ENCODE measurements at regions not wholly inside any gene's neighbourhood (a gene's known extent, or its start where the extent isn't known, plus 50 kb on each side); places are given as distances from the start of the nearest gene placed in this dataset.
A peak's percentile ranks its signal among the peaks of the same experiment; 100 is the strongest.
"Not testable (repeated sequence)": the region's sequence is repeated elsewhere in the genome, so short reads cannot be mapped to it uniquely, and the experiment has no call there.

DNA sequence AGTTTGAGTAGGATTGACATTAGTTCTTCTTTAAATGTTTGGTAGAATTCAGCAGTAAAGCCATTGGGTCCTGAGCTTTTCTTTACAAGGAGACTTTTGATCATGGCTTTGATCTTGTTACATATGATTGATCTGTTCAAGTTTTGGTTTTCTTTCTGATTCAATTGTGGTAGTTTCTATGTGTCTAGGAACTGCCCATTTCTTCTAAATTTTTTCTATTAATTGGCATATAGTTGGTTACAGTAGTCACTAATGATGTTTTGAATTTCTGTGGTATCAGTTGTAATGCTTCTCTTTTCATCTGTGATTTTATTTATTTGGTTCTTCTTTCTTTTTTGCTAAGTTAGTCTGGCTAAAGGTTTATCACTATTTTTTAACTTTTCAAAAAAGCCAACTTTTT, 73.3 kb upstream of the DLGAP1 start:
- Histone ChIP-seq H2BK15ac (ENCODE audit: low read length) (no peak overlapping the region), H2AFZ (ENCODE audit: low read length) (no peak overlapping the region), H3K23ac (ENCODE audit: low read depth, low read length, poor library complexity) (no peak overlapping the region), H2AK5ac (ENCODE audit: low read depth, low read length) (no peak overlapping the region), H2BK12ac (ENCODE audit: low read length) (no peak overlapping the region), H3K4me1 (ENCODE audit: control insufficient read depth in 2 of 2, insufficient read depth in 1 of 2, low read depth in 1 of 2, low read length in 2 of 2) (no peaks in the 10 kb centered on the region), H3K36me3 (replicated peaks in 1 of 2; ENCODE audit: control insufficient read depth in 2 of 2, insufficient read depth in 2 of 2, low read length in 2 of 2) (no peaks in the 10 kb centered on the region), H4K8ac (ENCODE audit: low read depth, low read length) (no peak overlapping the region), H3K9ac (ENCODE audit: low read depth, low read length, poor library complexity) (no peak overlapping the region), H3K9me3 (replicated peaks in 1 of 2; ENCODE audit: control insufficient read depth in 2 of 2, insufficient read depth in 1 of 2, low read depth in 1 of 2, low read length in 2 of 2) (peaks cover 0 to 4% of the 10 kb centered on the region in 2 donors), H2BK5ac (ENCODE audit: low read length) (no peak overlapping the region), H3K4me2 (ENCODE audit: insufficient read depth, low read length, poor library complexity, severe bottlenecking) (no peak overlapping the region), H3K14ac (ENCODE audit: low read length) (no peak overlapping the region), H3K27ac (replicated peaks; ENCODE audit: low read length) (no peak overlapping the region), H3K4ac (ENCODE audit: low read length) (no peak overlapping the region), H3K79me1 (ENCODE audit: low read depth, low read length) (no peaks in the 10 kb centered on the region), H4K91ac (ENCODE audit: low read depth, low read length, poor library complexity) (no peak overlapping the region), H3K18ac (ENCODE audit: low read length) (no peak overlapping the region), H2BK120ac (ENCODE audit: low read depth, low read length) (no peak overlapping the region), H3K4me3 (ENCODE audit: low read length in 2 of 2) (no peak overlapping the region), H3K27me3 (ENCODE audit: control insufficient read depth in 3 of 3, insufficient read depth in 3 of 3, low read depth in 1 of 3, low read length in 3 of 3) (no peaks in the 10 kb centered on the region)
- DNase-seq (ENCODE audit: low spot score) = no peak

DNA sequence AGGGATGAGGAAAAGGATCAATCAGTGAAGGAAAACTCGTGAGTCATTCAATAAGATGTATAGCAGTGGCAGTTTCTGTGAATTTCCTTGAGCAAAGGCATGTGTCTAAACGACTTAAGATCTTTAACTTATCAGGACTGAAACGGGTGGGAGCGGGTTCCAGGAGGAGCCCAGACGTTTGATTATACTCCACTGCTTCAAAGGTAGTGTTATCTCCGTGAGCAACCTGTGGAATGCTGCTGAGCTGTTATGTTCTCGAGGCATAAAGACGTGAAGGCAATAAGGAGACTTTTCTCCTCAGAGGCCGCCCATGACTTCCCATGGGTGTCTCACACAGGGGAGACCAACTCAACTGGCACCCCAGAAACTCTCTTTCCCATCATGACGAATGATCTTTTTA, 72.7 kb upstream of the DLGAP1 start:
- H3K36me3 ChIP-seq (replicated peaks in 1 of 2; ENCODE audit: control insufficient read depth in 2 of 2, insufficient read depth in 2 of 2, low read length in 2 of 2); H2BK5ac ChIP-seq (ENCODE audit: low read length); H3K9me3 ChIP-seq (replicated peaks in 1 of 2; ENCODE audit: control insufficient read depth in 2 of 2, insufficient read depth in 1 of 2, low read depth in 1 of 2, low read length in 2 of 2); H3K18ac ChIP-seq (ENCODE audit: low read length); H3K23ac ChIP-seq (ENCODE audit: low read depth, low read length, poor library complexity); H3K9ac ChIP-seq (ENCODE audit: low read depth, low read length, poor library complexity); H2AK5ac ChIP-seq (ENCODE audit: low read depth, low read length); H2BK120ac ChIP-seq (ENCODE audit: low read depth, low read length); H3K27ac ChIP-seq (replicated peaks; ENCODE audit: low read length); DNase-seq (ENCODE audit: low spot score); H4K8ac ChIP-seq (ENCODE audit: low read depth, low read length); H2BK15ac ChIP-seq (ENCODE audit: low read length); H2BK12ac ChIP-seq (ENCODE audit: low read length); H3K4me2 ChIP-seq (ENCODE audit: insufficient read depth, low read length, poor library complexity, severe bottlenecking); H3K79me1 ChIP-seq (ENCODE audit: low read depth, low read length); H3K4me3 ChIP-seq (ENCODE audit: low read length in 2 of 2); H3K14ac ChIP-seq (ENCODE audit: low read length); H3K4ac ChIP-seq (ENCODE audit: low read length); H3K27me3 ChIP-seq (ENCODE audit: control insufficient read depth in 3 of 3, insufficient read depth in 3 of 3, low read depth in 1 of 3, low read length in 3 of 3); H4K91ac ChIP-seq (ENCODE audit: low read depth, low read length, poor library complexity); H3K4me1 ChIP-seq (ENCODE audit: control insufficient read depth in 2 of 2, insufficient read depth in 1 of 2, low read depth in 1 of 2, low read length in 2 of 2): not testable (repeated sequence)
- peak overlapping the region; percentile 17 for H2AFZ ChIP-seq (ENCODE audit: low read length)
- WGBS, 2 donors (ENCODE audit: extremely low coverage in 2 of 2, insufficient read length in 2 of 2, insufficient replicate concordance in 1 of 2) = no CpG with 5 or more reads among the region's 10 CpGs

- Histone ChIP-seq H3K36me3 (replicated peaks in 1 of 2; ENCODE audit: control insufficient read depth in 2 of 2, insufficient read depth in 2 of 2, low read length in 2 of 2) (no peaks in the 10 kb centered on the region), H2BK5ac (ENCODE audit: low read length) (no peak overlapping the region), H2AFZ (ENCODE audit: low read length) (no peak overlapping the region), H3K4ac (ENCODE audit: low read length) (no peak overlapping the region), H3K9ac (ENCODE audit: low read depth, low read length, poor library complexity) (no peak overlapping the region), H3K18ac (ENCODE audit: low read length) (no peak overlapping the region), H3K27me3 (ENCODE audit: control insufficient read depth in 3 of 3, insufficient read depth in 3 of 3, low read depth in 1 of 3, low read length in 3 of 3) (no peaks in the 10 kb centered on the region), H2AK5ac (ENCODE audit: low read depth, low read length) (no peak overlapping the region), H4K91ac (ENCODE audit: low read depth, low read length, poor library complexity) (no peak overlapping the region), H3K79me1 (ENCODE audit: low read depth, low read length) (no peaks in the 10 kb centered on the region), H4K8ac (ENCODE audit: low read depth, low read length) (no peak overlapping the region), H3K4me2 (ENCODE audit: insufficient read depth, low read length, poor library complexity, severe bottlenecking) (no peak overlapping the region), H3K27ac (replicated peaks; ENCODE audit: low read length) (no peak overlapping the region), H2BK120ac (ENCODE audit: low read depth, low read length) (no peak overlapping the region), H3K9me3 (replicated peaks in 1 of 2; ENCODE audit: control insufficient read depth in 2 of 2, insufficient read depth in 1 of 2, low read depth in 1 of 2, low read length in 2 of 2) (no peaks in the 10 kb centered on the region), H3K4me1 (ENCODE audit: control insufficient read depth in 2 of 2, insufficient read depth in 1 of 2, low read depth in 1 of 2, low read length in 2 of 2) (no peaks in the 10 kb centered on the region), H3K23ac (ENCODE audit: low read depth, low read length, poor library complexity) (no peak overlapping the region), H3K4me3 (ENCODE audit: low read length in 2 of 2) (no peak overlapping the region), H2BK12ac (ENCODE audit: low read length) (no peak overlapping the region), H3K14ac (ENCODE audit: low read length) (no peak overlapping the region), H2BK15ac (ENCODE audit: low read length) (no peak overlapping the region)
- no CpG with 5 or more reads among the region's 4 CpGs for WGBS, 2 donors (ENCODE audit: extremely low coverage in 2 of 2, insufficient read length in 2 of 2, insufficient replicate concordance in 1 of 2)
- DNase-seq (ENCODE audit: low spot score) = no peak
Measured at GRCh38 chr18:4524096-4524495, 69.0 kb upstream of the DLGAP1 start.

DNA sequence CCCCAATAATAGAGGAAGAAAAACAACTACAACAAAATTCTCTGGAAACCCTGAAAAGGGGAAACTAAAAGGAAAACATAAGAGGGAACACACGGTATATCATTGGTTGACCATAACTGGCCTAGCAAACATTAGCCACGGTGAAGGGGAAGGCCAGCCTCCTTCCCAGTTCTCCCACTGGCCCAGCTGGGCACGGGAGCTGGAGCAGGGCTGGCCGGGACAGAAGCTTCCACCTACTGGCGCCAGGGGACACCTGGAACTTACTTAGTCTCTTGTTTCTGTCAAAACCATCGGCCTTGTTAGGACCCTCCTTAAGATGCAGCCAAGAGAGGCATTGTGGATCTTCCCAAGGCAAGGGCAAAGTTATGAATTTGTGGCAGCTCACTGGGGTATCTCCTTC, 56.1 kb upstream of the DLGAP1 start:
- H3K9ac ChIP-seq (ENCODE audit: low read depth, low read length, poor library complexity) = no peak overlapping the region
- H3K14ac ChIP-seq (ENCODE audit: low read length) = no peak overlapping the region
- no peak overlapping the region for H2BK120ac ChIP-seq (ENCODE audit: low read depth, low read length)
- H4K91ac ChIP-seq (ENCODE audit: low read depth, low read length, poor library complexity) = no peak overlapping the region
- no peak overlapping the region for H2BK12ac ChIP-seq (ENCODE audit: low read length)
- no peak overlapping the region for H3K4me2 ChIP-seq (ENCODE audit: insufficient read depth, low read length, poor library complexity, severe bottlenecking)
- H3K27me3 ChIP-seq (ENCODE audit: control insufficient read depth in 3 of 3, insufficient read depth in 3 of 3, low read depth in 1 of 3, low read length in 3 of 3) = peaks cover 0 to 3% (median 0%) of the 10 kb centered on the region in 3 experiments
- H3K23ac ChIP-seq (ENCODE audit: low read depth, low read length, poor library complexity) = no peak overlapping the region
- no peak overlapping the region for H3K27ac ChIP-seq (replicated peaks; ENCODE audit: low read length)
- H2AFZ ChIP-seq (ENCODE audit: low read length) = no peak overlapping the region
- H3K18ac ChIP-seq (ENCODE audit: low read length) = no peak overlapping the region
- H4K8ac ChIP-seq (ENCODE audit: low read depth, low read length) = no peak overlapping the region
- H3K9me3 ChIP-seq (replicated peaks in 1 of 2; ENCODE audit: control insufficient read depth in 2 of 2, insufficient read depth in 1 of 2, low read depth in 1 of 2, low read length in 2 of 2) = peaks cover 0 to 4% of the 10 kb centered on the region in 2 donors
- no peaks in the 10 kb centered on the region for H3K36me3 ChIP-seq (replicated peaks in 1 of 2; ENCODE audit: control insufficient read depth in 2 of 2, insufficient read depth in 2 of 2, low read length in 2 of 2)
- no CpG with 5 or more reads among the region's 6 CpGs for WGBS, 2 donors (ENCODE audit: extremely low coverage in 2 of 2, insufficient read length in 2 of 2, insufficient replicate concordance in 1 of 2)
- H3K4ac ChIP-seq (ENCODE audit: low read length) = no peak overlapping the region
- no peaks in the 10 kb centered on the region for H3K4me1 ChIP-seq (ENCODE audit: control insufficient read depth in 2 of 2, insufficient read depth in 1 of 2, low read depth in 1 of 2, low read length in 2 of 2)
- H2BK5ac ChIP-seq (ENCODE audit: low read length) = no peak overlapping the region
- DNase-seq (ENCODE audit: low spot score) = no peak
- no peak overlapping the region for H2BK15ac ChIP-seq (ENCODE audit: low read length)
- no peak overlapping the region for H2AK5ac ChIP-seq (ENCODE audit: low read depth, low read length)
- H3K79me1 ChIP-seq (ENCODE audit: low read depth, low read length) = peaks cover 3% of the 10 kb centered on the region
- no peak overlapping the region for H3K4me3 ChIP-seq (ENCODE audit: low read length in 2 of 2)

All from neuronal stem cell (in vitro differentiated cells).